ENCODE measurements at regions not wholly inside any gene's neighbourhood (a gene's known extent, or its start where the extent isn't known, plus 50 kb on each side); places are given as distances from the start of the nearest gene placed in this dataset.

- TF ChIP-seq, protein P1, sequence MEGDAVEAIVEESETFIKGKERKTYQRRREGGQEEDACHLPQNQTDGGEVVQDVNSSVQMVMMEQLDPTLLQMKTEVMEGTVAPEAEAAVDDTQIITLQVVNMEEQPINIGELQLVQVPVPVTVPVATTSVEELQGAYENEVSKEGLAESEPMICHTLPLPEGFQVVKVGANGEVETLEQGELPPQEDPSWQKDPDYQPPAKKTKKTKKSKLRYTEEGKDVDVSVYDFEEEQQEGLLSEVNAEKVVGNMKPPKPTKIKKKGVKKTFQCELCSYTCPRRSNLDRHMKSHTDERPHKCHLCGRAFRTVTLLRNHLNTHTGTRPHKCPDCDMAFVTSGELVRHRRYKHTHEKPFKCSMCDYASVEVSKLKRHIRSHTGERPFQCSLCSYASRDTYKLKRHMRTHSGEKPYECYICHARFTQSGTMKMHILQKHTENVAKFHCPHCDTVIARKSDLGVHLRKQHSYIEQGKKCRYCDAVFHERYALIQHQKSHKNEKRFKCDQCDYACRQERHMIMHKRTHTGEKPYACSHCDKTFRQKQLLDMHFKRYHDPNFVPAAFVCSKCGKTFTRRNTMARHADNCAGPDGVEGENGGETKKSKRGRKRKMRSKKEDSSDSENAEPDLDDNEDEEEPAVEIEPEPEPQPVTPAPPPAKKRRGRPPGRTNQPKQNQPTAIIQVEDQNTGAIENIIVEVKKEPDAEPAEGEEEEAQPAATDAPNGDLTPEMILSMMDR (IDR thresholded peaks at IDR 0.05; ENCODE audit: control insufficient read depth, insufficient read depth, low read depth, low read length, missing control alignments) = no peak
- DNase-seq (ENCODE audit: low read depth) = no peak
- no peak overlapping the region for H3K4me3 ChIP-seq (ENCODE audit: control insufficient read depth, low read depth, low read length)
These were observed 127.1 kb downstream of the PJA1 start for GRCh38 chrX:69038188-69038587.

GRCh38 chrX:69037786-69038185, 127.5 kb downstream of the PJA1 start:
- DNase-seq (ENCODE audit: low read depth) = no peak
- no peak overlapping the region for H3K4me3 ChIP-seq (ENCODE audit: control insufficient read depth, low read depth, low read length)
- TF ChIP-seq, protein P1 (IDR thresholded peaks at IDR 0.05; ENCODE audit: control insufficient read depth, insufficient read depth, low read depth, low read length, missing control alignments) = no peak

GRCh38 chrX:69036674-69037573, 128.3 kb downstream of the PJA1 start:
- TF ChIP-seq, protein P1 (IDR thresholded peaks at IDR 0.05; ENCODE audit: control insufficient read depth, insufficient read depth, low read depth, low read length, missing control alignments) = no peak
- no peak overlapping the region for H3K4me3 ChIP-seq (ENCODE audit: control insufficient read depth, low read depth, low read length)
- DNase-seq (ENCODE audit: low read depth) = no peak

DNA sequence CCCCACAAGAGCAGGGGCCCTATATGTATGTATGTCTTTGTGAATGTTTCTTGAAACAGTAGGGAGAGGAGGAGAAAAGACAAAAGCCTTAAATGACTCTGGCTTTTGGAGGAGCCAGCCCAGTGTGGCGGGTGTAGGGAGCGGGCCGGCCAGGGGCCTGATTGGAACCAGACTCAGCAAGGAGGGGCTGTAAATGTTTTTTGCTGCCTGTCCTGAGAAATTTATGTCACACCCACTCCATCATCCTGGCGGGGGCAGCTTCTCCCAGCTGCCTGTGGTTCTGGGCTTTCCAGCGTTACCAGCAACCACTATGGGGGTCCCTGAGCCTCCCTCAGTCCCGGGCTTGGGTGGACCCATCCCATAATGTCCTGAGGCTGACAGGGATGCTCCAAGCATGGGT, 130.8 kb downstream of the PJA1 start:
- no peak for DNase-seq (ENCODE audit: low read depth)
- H3K4me3 ChIP-seq (ENCODE audit: control insufficient read depth, low read depth, low read length) = no peak overlapping the region
- TF ChIP-seq, protein P1 (IDR thresholded peaks at IDR 0.05; ENCODE audit: control insufficient read depth, insufficient read depth, low read depth, low read length, missing control alignments) = no peak

DNA sequence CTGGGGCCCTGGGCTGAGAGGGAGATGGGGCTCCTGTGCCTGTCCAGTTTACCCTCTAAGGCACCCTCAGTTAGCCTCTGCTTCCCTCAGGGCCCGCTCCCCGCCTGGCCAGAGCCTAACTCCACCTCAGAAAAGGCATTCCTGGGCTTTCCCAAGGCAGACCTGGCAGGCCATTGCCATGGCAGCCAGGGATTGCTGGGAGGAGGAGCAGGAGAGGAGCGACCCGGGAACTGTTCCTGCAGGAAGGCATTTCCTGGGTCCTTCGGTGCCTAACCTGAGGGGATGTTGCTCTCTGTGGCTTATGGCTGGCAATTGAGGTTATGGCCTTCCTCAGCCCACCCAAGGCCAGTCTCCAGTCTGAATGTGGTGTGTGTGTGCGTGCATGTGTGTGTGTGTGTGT, 131.3 kb downstream of the PJA1 start:
- H3K4me3 ChIP-seq (ENCODE audit: control insufficient read depth, low read depth, low read length) = no peak overlapping the region
- TF ChIP-seq, protein P1 (IDR thresholded peaks at IDR 0.05; ENCODE audit: control insufficient read depth, insufficient read depth, low read depth, low read length, missing control alignments) = no peak
- DNase-seq (ENCODE audit: low read depth) = no peak

- TF ChIP-seq, protein P1 (IDR thresholded peaks at IDR 0.05; ENCODE audit: control insufficient read depth, insufficient read depth, low read depth, low read length, missing control alignments) = no peak
- no peak for DNase-seq (ENCODE audit: low read depth)
These were observed 132.7 kb downstream of the PJA1 start for GRCh38 chrX:69032601-69033000.

More at GRCh38 chrX:69032601-69033000, 132.7 kb downstream of the PJA1 start:
- no peak overlapping the region for H3K4me3 ChIP-seq (ENCODE audit: control insufficient read depth, low read depth, low read length)

Measured in AG09309 (cell line).